Epithelial cell of esophagus (primary cell): ENCODE measurements at regions not wholly inside any gene's neighbourhood (a gene's known extent, or its start where the extent isn't known, plus 50 kb on each side); places are given as distances from the start of the nearest gene placed in this dataset.

ENCODE experiments used
- DNase-seq: peaks from one replicate; pipeline ENCODE4 v3.0.0; 2010; ENCODE audit warnings: low read depth
- H3K4me3 ChIP-seq: 2 replicates; pipeline ENCODE4 v1.5.1; 2011; ENCODE audit warnings: mild to moderate bottlenecking, low read length, control low read depth
- TF ChIP-seq, protein P1 (sequence below): IDR thresholded peaks from 2 replicates; pipeline ENCODE4 v1.5.1; 2011; ENCODE audit warnings: low read depth, mild to moderate bottlenecking, low read length, control low read depth, inconsistent platforms; ENCODE audit not compliant: insufficient read depth; ENCODE audit errors: missing control alignments

DNA sequence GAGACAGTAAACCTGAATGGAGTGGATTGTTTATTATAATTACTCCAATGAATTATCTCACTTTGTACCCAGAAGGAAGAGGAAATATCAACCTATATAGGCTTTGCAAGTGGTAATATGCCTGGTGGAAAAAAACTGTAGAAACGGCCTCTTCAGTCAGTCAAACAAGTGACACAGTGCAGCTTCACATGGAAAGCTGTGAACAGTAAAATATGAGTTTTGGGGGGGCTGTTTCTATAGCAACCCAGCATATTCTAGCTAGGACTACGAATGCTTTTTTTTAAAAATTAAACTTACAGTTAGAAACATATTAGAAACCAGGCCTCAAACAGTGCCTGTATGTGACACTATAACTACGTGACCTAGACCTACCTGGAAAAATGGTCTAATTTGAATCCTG is 150.1 kb downstream of the PPP1R2C start:
- TF ChIP-seq, protein P1, sequence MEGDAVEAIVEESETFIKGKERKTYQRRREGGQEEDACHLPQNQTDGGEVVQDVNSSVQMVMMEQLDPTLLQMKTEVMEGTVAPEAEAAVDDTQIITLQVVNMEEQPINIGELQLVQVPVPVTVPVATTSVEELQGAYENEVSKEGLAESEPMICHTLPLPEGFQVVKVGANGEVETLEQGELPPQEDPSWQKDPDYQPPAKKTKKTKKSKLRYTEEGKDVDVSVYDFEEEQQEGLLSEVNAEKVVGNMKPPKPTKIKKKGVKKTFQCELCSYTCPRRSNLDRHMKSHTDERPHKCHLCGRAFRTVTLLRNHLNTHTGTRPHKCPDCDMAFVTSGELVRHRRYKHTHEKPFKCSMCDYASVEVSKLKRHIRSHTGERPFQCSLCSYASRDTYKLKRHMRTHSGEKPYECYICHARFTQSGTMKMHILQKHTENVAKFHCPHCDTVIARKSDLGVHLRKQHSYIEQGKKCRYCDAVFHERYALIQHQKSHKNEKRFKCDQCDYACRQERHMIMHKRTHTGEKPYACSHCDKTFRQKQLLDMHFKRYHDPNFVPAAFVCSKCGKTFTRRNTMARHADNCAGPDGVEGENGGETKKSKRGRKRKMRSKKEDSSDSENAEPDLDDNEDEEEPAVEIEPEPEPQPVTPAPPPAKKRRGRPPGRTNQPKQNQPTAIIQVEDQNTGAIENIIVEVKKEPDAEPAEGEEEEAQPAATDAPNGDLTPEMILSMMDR: no peak
- no peak overlapping the region for H3K4me3 ChIP-seq

DNA sequence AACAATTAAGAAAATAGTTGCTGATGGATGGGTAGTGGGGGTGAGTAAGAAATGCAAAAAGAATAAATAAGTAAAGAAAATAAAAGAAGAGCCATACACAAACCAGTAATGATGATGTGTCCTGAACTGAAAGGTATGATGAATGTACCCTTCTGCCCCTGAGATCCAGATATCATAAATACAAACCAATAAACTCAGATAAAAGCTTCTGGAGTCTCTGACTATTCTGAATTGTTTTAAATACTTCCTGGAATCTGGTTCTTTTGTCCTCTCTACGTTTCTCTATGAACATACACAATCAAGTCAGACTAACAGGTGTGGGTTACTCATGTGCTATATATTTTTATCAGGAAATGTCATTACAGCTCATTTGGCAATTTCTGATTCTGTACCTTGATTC is 153.4 kb downstream of the PPP1R2C start:
- DNase-seq: no peak
- TF ChIP-seq, protein P1: no peak
- H3K4me3 ChIP-seq: no peak overlapping the region

More for the DNA sequence above, 150.1 kb downstream of the PPP1R2C start:
- no peak for DNase-seq

DNA sequence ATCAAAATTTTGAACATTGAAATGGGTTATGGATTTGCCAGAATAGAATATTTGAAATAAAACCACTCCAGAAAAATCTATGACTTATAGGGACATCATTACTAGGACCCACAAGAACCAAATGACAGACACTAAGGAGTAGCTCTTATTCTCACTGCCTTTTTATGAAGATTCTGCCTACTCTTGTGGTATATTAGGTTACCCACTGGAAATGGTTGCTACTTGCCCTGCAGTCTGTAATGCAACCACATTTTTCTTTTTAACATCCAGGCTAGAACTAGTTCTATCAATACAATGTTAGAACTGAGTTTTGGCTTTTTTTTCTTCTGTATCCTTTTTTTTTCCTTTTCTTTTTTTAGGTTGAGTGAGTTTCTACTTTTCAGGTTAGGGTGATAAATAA is 158.9 kb downstream of the PPP1R2C start:
- H3K4me3 ChIP-seq: no peak overlapping the region
- TF ChIP-seq, protein P1: no peak
- DNase-seq: no peak

DNA sequence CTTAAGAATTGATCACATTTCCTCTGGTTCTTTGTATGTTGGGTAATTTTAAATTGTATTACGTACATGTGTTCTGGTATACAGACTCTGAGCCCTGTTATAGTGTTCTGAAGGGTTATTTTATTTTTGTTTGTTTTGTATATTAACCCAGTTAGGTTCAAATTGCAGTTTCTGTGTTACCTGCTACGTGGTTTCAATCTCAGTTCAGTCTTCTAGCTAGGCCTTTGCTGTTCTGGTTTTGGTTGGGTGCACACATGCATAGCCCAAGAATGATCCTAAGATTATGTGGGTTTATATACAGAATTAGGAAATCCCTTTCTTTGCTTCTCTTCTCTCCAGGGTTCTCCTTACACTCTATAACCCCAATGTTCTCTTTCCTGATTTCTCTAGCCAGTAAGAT is 161.0 kb downstream of the PPP1R2C start:
- H3K4me3 ChIP-seq: no peak overlapping the region
- TF ChIP-seq, protein P1: no peak
- DNase-seq: no peak

DNA sequence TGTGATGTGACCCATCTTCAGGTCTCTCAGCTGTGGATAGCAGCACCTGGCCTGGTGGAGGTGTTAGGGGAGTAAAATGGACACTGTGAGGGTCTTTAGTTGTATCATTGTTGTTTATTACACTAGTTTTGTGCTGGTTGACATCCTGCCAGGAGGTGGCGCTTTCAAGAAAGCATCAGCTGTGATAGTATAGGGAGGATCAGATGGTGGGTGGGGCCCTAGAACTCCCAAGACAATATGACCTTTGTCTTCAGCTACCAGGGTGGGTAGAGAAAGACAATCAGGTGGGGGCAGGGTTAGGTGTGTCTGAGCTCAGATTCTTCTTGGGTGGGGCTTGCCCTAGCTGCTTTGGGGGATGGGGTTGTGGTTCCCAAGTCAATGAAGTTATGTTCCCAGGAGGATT is 162.8 kb downstream of the PPP1R2C start:
- peak; percentile 14 for DNase-seq
- H3K4me3 ChIP-seq: no peak overlapping the region
- TF ChIP-seq, protein P1: no peak

DNA sequence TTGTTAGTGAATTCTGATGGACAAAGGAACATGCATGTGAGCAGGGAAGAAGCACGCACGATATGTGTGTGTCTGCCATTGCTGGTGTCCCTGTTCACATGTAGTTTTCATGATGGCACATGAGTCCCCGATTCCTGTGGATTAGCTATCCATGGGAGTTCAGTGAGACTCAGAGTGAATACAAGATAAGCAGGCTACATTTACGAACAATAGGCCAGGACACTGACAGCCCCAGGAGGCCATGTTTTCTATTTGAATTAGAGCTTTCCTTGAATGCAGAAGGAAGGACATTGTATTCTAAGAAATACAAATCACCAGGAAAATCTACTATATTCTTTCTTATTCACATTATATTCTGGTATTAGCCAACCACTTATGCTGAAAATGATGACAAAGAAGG is 171.4 kb downstream of the PPP1R2C start:
- H3K4me3 ChIP-seq: no peak overlapping the region
- no peak for DNase-seq
- TF ChIP-seq, protein P1: no peak

DNA sequence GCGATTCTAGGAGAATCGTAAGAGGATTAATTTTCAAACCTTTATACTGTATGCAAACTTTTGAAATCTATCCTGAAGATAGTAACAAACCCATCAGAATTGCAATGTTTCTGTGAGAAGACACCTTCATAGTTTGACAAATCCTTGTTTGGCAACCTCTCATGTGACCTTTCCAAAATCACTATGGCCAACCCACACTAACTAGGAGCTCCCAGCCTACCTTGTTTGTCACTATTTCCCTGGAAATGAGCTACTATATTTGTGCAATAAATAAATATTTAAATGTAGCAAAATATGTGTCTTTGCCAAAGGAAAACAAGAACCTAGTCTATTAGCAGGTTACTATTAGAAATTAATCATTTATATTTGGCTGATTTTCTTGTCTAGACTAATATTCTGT is 173.7 kb downstream of the PPP1R2C start:
- TF ChIP-seq, protein P1: no peak
- no peak for DNase-seq
- H3K4me3 ChIP-seq: no peak overlapping the region
